ENCODE measurements at regions not wholly inside any gene's neighbourhood (a gene's known extent, or its start where the extent isn't known, plus 50 kb on each side); places are given as distances from the start of the nearest gene placed in this dataset.

DNA sequence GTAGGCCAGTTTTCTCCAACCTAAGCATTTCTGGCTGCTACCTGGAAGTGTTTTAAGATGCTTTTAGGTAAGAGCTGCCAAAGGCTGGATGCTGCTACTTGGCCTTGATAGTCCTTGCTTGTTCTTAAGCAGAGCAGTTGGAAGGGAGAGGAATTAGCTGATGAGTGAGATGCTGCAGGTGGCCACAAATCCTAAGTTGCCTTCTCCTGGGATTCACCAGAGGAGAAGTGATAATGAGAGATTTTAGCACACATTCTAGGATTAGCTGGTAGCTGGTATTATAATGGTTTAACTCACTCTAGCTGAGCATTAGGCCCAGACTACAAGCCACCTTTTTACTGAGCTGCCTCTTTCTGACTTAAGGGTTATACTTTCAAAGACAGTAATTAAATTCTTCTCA lies 442.9 kb upstream of the RAG2 start:
- Histone ChIP-seq H3K9me3 (ENCODE audit: low read length) (no peaks in the 10 kb centered on the region), H3K27me3 (ENCODE audit: insufficient read depth, low read depth, low read length) (no peaks in the 10 kb centered on the region), H3K9ac (ENCODE audit: low read length) (no peak overlapping the region), H3K27ac (ENCODE audit: low read length) (no peak overlapping the region), H4K20me1 (ENCODE audit: insufficient read depth) (no peaks in the 10 kb centered on the region), H3K4me3 (ENCODE audit: low read length) (no peak overlapping the region), H3K4me2 (ENCODE audit: low read length) (no peak overlapping the region), H3K36me3 (ENCODE audit: insufficient read depth, low read length) (no peaks in the 10 kb centered on the region), H3F3A (ENCODE audit: insufficient read depth, low read length, poor library complexity, severe bottlenecking) (no peaks in the 10 kb centered on the region), H2AFZ (ENCODE audit: low read depth, low read length) (no peak overlapping the region), H3K79me2 (replicated peaks; ENCODE audit: insufficient read depth, low read length) (no peaks in the 10 kb centered on the region), H3K9me2 (ENCODE audit: insufficient read depth, low read length) (no peaks in the 10 kb centered on the region)
- TF ChIP-seq, protein P1, sequence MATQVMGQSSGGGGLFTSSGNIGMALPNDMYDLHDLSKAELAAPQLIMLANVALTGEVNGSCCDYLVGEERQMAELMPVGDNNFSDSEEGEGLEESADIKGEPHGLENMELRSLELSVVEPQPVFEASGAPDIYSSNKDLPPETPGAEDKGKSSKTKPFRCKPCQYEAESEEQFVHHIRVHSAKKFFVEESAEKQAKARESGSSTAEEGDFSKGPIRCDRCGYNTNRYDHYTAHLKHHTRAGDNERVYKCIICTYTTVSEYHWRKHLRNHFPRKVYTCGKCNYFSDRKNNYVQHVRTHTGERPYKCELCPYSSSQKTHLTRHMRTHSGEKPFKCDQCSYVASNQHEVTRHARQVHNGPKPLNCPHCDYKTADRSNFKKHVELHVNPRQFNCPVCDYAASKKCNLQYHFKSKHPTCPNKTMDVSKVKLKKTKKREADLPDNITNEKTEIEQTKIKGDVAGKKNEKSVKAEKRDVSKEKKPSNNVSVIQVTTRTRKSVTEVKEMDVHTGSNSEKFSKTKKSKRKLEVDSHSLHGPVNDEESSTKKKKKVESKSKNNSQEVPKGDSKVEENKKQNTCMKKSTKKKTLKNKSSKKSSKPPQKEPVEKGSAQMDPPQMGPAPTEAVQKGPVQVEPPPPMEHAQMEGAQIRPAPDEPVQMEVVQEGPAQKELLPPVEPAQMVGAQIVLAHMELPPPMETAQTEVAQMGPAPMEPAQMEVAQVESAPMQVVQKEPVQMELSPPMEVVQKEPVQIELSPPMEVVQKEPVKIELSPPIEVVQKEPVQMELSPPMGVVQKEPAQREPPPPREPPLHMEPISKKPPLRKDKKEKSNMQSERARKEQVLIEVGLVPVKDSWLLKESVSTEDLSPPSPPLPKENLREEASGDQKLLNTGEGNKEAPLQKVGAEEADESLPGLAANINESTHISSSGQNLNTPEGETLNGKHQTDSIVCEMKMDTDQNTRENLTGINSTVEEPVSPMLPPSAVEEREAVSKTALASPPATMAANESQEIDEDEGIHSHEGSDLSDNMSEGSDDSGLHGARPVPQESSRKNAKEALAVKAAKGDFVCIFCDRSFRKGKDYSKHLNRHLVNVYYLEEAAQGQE (IDR thresholded peaks at IDR 0.05; ENCODE audit: borderline replicate concordance), result no peak
- TF ChIP-seq EZH2 (IDR thresholded peaks at IDR 0.05; ENCODE audit: borderline replicate concordance, insufficient read depth, low read length, poor library complexity, severe bottlenecking), result no peak
- no peak for TF ChIP-seq MXI1 (conservative IDR thresholded peaks at IDR 0.05; ENCODE audit: poor library complexity, severe bottlenecking)
- TF ChIP-seq RAD21 (conservative IDR thresholded peaks at IDR 0.05), result no peak
- TF ChIP-seq, protein P2, sequence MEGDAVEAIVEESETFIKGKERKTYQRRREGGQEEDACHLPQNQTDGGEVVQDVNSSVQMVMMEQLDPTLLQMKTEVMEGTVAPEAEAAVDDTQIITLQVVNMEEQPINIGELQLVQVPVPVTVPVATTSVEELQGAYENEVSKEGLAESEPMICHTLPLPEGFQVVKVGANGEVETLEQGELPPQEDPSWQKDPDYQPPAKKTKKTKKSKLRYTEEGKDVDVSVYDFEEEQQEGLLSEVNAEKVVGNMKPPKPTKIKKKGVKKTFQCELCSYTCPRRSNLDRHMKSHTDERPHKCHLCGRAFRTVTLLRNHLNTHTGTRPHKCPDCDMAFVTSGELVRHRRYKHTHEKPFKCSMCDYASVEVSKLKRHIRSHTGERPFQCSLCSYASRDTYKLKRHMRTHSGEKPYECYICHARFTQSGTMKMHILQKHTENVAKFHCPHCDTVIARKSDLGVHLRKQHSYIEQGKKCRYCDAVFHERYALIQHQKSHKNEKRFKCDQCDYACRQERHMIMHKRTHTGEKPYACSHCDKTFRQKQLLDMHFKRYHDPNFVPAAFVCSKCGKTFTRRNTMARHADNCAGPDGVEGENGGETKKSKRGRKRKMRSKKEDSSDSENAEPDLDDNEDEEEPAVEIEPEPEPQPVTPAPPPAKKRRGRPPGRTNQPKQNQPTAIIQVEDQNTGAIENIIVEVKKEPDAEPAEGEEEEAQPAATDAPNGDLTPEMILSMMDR (IDR thresholded peaks at IDR 0.05; ENCODE audit: poor library complexity, severe bottlenecking), result no peak
- no peak for TF ChIP-seq POLR2AphosphoS5 (IDR thresholded peaks at IDR 0.05)
- TF ChIP-seq EP300 (conservative IDR thresholded peaks at IDR 0.05; ENCODE audit: poor library complexity, severe bottlenecking), result no peak
- no peak for TF ChIP-seq TAF1 (IDR thresholded peaks at IDR 0.05; ENCODE audit: low read depth)
- TF ChIP-seq SMC3 (conservative IDR thresholded peaks at IDR 0.05; ENCODE audit: poor library complexity), result no peak

DNA sequence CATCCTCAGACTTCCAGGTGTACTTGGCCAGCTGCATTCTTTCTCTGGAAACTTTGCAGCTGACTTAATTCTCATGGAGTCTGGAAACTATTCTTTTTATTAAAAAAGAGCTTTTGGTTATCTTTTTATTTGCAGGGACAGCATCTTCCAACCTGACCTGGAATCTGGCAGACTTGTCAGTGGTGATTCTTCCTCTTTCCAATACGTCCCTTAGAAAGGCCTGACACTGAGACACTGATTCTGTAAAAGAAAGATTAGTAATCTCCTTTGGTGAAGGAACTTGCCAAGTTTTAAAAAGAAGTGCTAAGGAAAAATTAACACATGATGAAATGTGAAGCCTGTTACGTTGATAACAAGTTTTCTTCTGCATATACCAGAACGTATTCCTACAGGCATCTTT lies 440.9 kb upstream of the RAG2 start:
- TF ChIP-seq POLR2AphosphoS5 (IDR thresholded peaks at IDR 0.05), result no peak
- no peak for TF ChIP-seq MXI1 (conservative IDR thresholded peaks at IDR 0.05; ENCODE audit: poor library complexity, severe bottlenecking)
- TF ChIP-seq EP300 (conservative IDR thresholded peaks at IDR 0.05; ENCODE audit: poor library complexity, severe bottlenecking), result no peak
- TF ChIP-seq, protein P1 (IDR thresholded peaks at IDR 0.05; ENCODE audit: borderline replicate concordance), result no peak
- no peak for TF ChIP-seq TAF1 (IDR thresholded peaks at IDR 0.05; ENCODE audit: low read depth)
- no peak for TF ChIP-seq EZH2 (IDR thresholded peaks at IDR 0.05; ENCODE audit: borderline replicate concordance, insufficient read depth, low read length, poor library complexity, severe bottlenecking)
- no peak for TF ChIP-seq RAD21 (conservative IDR thresholded peaks at IDR 0.05)
- no peak for TF ChIP-seq SMC3 (conservative IDR thresholded peaks at IDR 0.05; ENCODE audit: poor library complexity)
- TF ChIP-seq, protein P2 (IDR thresholded peaks at IDR 0.05; ENCODE audit: poor library complexity, severe bottlenecking), result no peak
- Histone ChIP-seq H3K27me3 (ENCODE audit: insufficient read depth, low read depth, low read length) (no peaks in the 10 kb centered on the region), H3K9me2 (ENCODE audit: insufficient read depth, low read length) (no peaks in the 10 kb centered on the region), H3K36me3 (ENCODE audit: insufficient read depth, low read length) (no peaks in the 10 kb centered on the region), H3K9ac (ENCODE audit: low read length) (no peak overlapping the region), H2AFZ (ENCODE audit: low read depth, low read length) (no peak overlapping the region), H3K79me2 (replicated peaks; ENCODE audit: insufficient read depth, low read length) (no peaks in the 10 kb centered on the region), H3K9me3 (ENCODE audit: low read length) (no peaks in the 10 kb centered on the region), H3F3A (ENCODE audit: insufficient read depth, low read length, poor library complexity, severe bottlenecking) (no peaks in the 10 kb centered on the region), H3K27ac (ENCODE audit: low read length) (no peak overlapping the region), H3K4me2 (ENCODE audit: low read length) (no peak overlapping the region), H4K20me1 (ENCODE audit: insufficient read depth) (no peaks in the 10 kb centered on the region), H3K4me3 (ENCODE audit: low read length) (no peak overlapping the region)
